ENCODE measurements at regions not wholly inside any gene's neighbourhood (a gene's known extent, or its start where the extent isn't known, plus 50 kb on each side); places are given as distances from the start of the nearest gene placed in this dataset.

GRCh38 chr22:49021926-49022815, 805.5 kb downstream of the BRD1 start:
- in situ Hi-C loops (cut with HindIII; ENCODE audit: low sequenced_read_pairs) = no loop called here
- no peak overlapping the region for H3K4me3 ChIP-seq (ENCODE audit: low read depth, low read length)
- no peak for DNase-seq (ENCODE audit: low read depth)
- no peak for TF ChIP-seq CTCF (IDR thresholded peaks at IDR 0.05; ENCODE audit: low read depth, low read length, missing control alignments)

GRCh38 chr22:49021131-49021925, 806.3 kb downstream of the BRD1 start:
- in situ Hi-C loops (cut with HindIII; ENCODE audit: low sequenced_read_pairs) = no loop called here
- H3K4me3 ChIP-seq (ENCODE audit: low read depth, low read length) = no peak overlapping the region
- DNase-seq (ENCODE audit: low read depth) = no peak
- TF ChIP-seq CTCF (IDR thresholded peaks at IDR 0.05; ENCODE audit: low read depth, low read length, missing control alignments) = no peak

GRCh38 chr22:49019737-49020713, 807.6 kb downstream of the BRD1 start:
- no peak overlapping the region for H3K4me3 ChIP-seq (ENCODE audit: low read depth, low read length)
- no peak for DNase-seq (ENCODE audit: low read depth)
- in situ Hi-C loops (cut with HindIII; ENCODE audit: low sequenced_read_pairs) = no loop called here
- TF ChIP-seq CTCF (IDR thresholded peaks at IDR 0.05; ENCODE audit: low read depth, low read length, missing control alignments) = no peak

GRCh38 chr22:49018601-49019000, 809.1 kb downstream of the BRD1 start:
- H3K4me3 ChIP-seq (ENCODE audit: low read depth, low read length) = no peak overlapping the region
- TF ChIP-seq CTCF (IDR thresholded peaks at IDR 0.05; ENCODE audit: low read depth, low read length, missing control alignments) = no peak
- no peak for DNase-seq (ENCODE audit: low read depth)
- in situ Hi-C loops (cut with HindIII; ENCODE audit: low sequenced_read_pairs) = no loop called here

- no peak for TF ChIP-seq CTCF (IDR thresholded peaks at IDR 0.05; ENCODE audit: low read depth, low read length, missing control alignments)
- DNase-seq (ENCODE audit: low read depth) = no peak
- in situ Hi-C loops (cut with HindIII; ENCODE audit: low sequenced_read_pairs) = no loop called here
- no peak overlapping the region for H3K4me3 ChIP-seq (ENCODE audit: low read depth, low read length)
Observed at GRCh38 chr22:49017482-49018329, 810.0 kb downstream of the BRD1 start.
